HG03442 (cell line): ENCODE measurements at regions not wholly inside any gene's neighbourhood (a gene's known extent, or its start where the extent isn't known, plus 50 kb on each side); places are given as distances from the start of the nearest gene placed in this dataset.
A peak's percentile ranks its signal among the peaks of the same experiment; 100 is the strongest.

Experiments used
- ATAC-seq: cut with Tn5 transposase; IDR thresholded peaks from one replicate; pipeline ENCODE4 v1.9.1; 2021; ENCODE audit warnings: mild to moderate bottlenecking, moderate library complexity; ENCODE audit not compliant: unreplicated experiment

DNA sequence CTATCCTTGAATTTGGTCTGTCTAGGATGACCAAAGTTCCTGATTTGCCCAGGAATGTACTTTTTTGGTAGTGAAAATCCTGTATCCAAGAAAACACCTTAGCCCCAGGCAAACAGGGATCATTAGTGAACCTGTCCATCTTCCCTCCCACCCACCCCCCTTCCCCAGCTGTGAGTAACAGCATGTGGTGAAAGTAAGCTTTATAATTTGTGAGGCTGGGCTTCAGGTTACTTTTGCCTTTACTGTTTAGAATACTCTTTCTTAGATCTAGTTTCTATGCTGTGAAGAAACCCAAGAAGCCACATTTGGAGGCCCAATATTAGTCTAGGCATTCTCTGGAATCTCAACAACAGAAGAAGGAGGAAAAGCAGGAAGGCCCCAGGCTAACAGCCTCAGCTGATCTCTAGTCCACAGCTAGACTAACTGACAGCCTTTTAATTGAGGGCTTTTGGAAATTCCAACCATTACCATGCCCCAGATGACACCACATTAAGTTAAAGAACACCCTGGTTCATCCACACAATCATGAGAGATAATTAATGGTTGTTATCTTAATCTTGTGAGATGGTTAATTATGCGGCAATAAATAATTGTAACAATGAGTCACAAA is 703.0 kb upstream of the NUDT12 start:
- no peak for ATAC-seq

DNA sequence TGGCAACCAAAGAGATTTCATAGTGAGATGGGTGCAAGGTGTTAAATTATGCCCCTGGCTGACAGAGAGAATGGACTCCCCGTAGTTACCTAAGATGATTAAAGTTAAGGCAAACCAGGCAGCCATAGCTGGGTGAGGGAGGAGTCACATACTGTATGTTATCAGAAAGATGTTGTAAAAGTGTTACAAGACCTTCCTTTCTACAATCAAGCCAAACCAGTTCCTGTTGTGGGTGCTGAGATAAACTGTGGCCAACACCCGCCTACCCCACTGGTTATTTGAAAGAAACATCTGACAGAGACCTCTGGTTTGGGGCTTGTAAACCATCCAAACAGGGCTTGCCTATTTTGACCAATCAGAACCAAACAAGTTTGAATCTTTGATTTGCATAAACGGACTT is 684.7 kb upstream of the NUDT12 start:
- ATAC-seq: no peak

GRCh38 chr5:104241046-104241445 is 678.5 kb upstream of the NUDT12 start:
- no peak for ATAC-seq

GRCh38 chr5:104237586-104237985 is 675.0 kb upstream of the NUDT12 start:
- no peak for ATAC-seq

GRCh38 chr5:104223885-104224773 is 661.5 kb upstream of the NUDT12 start:
- ATAC-seq: no peak

DNA sequence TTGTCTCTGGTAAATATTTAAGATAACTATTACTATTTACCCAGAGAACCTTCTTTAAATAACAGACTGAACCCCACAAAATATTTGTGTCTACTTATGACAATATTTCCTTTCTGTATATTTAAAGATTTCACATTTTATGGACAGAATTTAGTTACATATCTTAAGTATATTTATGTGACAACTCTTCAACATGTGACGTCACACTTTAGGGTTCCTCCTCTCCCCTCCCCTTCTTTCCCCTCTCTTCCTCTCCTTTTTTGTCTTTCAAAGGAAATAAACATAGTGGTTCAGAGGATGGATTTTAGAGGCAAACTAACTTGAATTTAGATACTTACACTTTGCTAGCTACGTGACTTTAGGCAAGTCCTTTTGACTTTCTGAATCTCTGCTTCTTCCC is 655.6 kb upstream of the NUDT12 start:
- ATAC-seq: no peak

DNA sequence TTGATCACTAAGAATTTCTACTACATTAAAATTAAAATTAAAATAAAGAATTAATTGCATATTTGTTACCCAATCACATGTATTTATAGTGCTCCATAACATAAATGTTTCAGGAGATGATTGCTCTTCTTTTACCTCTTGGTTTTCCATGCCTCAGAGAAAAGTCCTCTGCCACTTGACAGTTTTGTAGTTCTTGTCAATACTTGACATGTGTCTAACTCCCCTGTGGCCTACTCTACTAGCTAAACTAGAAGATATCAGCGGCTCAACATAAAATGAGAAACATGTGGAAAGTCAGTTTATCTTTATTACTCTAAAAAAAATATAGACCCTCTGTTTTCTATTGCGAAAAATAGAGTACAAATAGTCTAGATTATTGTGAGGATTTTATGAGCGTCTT is 650.6 kb upstream of the NUDT12 start:
- ATAC-seq: no peak

- no peak for ATAC-seq
Observed at GRCh38 chr5:104199771-104200170, 637.2 kb upstream of the NUDT12 start.

- ATAC-seq: no peak
Observed at GRCh38 chr5:104198156-104198555, 635.6 kb upstream of the NUDT12 start.

- ATAC-seq: no peak
Observed at GRCh38 chr5:104189909-104190308, 627.3 kb upstream of the NUDT12 start.

- ATAC-seq: no peak
Observed at GRCh38 chr5:104189031-104189430, 626.4 kb upstream of the NUDT12 start.

DNA sequence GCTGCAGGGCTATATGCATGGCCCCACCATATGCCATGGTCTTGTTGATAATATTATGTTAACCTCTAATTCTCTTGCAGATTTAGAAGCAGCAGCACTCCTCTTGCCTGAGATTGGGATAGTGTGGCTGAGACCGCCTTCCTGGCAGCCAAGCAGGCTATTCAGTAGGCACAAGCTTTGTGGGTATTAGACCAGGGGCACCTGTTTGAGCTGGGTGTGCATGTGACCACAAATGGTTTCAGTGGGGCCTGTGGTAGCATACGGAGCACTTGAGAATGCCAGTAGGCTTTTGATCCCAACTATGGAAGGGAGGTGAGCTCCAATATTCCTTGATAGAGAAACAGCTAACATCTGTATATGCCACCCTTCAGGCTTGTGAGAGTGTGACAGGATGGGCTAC is 625.1 kb upstream of the NUDT12 start:
- ATAC-seq: no peak

DNA sequence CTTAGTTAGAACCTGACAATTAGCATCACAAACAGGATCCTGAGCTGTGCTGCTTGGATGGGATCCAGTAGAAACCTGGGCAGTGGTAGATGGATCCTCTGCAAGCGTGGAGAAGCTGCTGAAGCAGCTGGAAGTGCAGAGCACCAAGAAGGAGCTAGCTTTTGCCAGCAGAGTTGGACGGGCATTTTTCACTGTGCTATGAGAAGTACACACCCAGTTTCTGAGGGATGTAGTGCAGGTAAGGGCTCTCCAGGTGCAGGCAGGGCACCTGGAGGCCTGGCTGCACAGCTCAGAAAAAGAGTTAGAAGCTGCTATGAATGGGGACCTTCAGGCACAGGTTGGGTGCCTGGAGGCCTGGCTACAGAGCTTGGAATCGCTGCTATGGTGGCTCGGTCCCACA is 623.9 kb upstream of the NUDT12 start:
- ATAC-seq: no peak

- no peak for ATAC-seq
Observed at GRCh38 chr5:104186100-104186499, 623.5 kb upstream of the NUDT12 start.

DNA sequence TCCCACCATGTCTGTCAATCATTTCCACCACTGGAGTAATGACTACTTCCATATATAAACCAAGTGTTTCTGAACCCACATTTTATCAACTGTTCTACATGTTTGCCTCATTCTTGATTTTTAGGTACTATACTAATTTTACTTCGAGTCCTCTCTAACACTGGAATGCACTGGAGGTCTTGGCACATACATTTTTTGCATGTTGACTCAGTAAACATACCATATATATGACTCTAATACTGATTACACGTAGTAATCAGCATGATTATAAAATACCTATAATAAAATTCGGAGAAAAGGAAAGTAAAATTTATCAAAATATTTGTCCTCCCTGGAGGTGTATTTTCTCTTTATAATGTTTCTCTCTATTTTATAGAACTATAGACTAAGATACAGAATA is 621.7 kb upstream of the NUDT12 start:
- ATAC-seq: no peak

- peak; percentile 72 for ATAC-seq
Observed at GRCh38 chr5:104178829-104179456, 616.4 kb upstream of the NUDT12 start.

GRCh38 chr5:104178066-104178465 is 615.5 kb upstream of the NUDT12 start:
- no peak for ATAC-seq

DNA sequence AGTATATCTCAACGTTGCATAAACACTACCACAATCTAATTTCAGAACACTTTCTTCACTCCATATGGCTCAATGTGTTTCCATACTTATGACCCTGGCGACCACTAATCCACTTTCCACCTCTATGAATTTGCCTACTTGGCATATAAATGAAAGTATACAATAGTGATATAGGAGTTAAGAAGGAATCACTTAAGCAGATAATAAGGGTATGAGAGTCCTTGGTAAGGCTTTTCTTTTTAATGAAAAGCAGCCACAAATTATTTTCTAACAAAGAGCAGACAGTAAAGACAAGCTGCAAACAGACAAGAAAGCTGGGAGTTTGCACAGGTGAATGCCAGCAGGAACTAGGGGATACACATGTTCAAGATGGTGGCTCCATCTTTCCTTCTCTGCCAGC is 615.1 kb upstream of the NUDT12 start:
- no peak for ATAC-seq

- ATAC-seq: no peak
Observed at GRCh38 chr5:104172976-104173375, 610.4 kb upstream of the NUDT12 start.

- no peak for ATAC-seq
Observed at GRCh38 chr5:104171958-104172690, 609.5 kb upstream of the NUDT12 start.

DNA sequence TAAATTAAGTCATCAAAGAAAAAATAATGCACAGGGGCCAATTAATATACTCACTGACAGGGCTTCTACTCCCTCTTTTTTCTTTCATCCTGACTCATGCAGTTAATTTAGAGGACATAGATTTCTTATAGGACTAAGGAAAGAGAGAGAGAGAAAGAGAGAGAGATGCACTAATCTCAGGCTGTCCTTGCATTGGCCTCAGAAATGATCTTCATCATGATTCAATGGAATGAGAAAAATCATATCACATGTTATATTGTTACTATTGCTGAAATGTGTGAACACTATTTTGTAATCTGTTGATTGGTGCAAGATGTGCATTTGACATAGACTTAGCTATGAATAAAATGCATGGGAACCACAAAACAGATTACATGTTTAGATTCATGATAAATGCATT is 608.3 kb upstream of the NUDT12 start:
- ATAC-seq: no peak
